Effector memory CD8-positive, alpha-beta T cell (primary cell): ENCODE measurements at regions not wholly inside any gene's neighbourhood (a gene's known extent, or its start where the extent isn't known, plus 50 kb on each side); places are given as distances from the start of the nearest gene placed in this dataset.

ENCODE experiments used
- ATAC-seq: fragments of 150-1000 bp; cut with Tn5 transposase; replicated peaks from 2 replicates; pipeline ENCODE4 v1.10.0; 2021; ENCODE audit warnings: mild to moderate bottlenecking, moderate library complexity
- DNase-seq, 3 experiments: peaks; one replicate each; pipeline ENCODE4 v3.0.0; 2021
- H3K27ac Mint-ChIP-seq, 2 donors: one replicate each; pipeline ENCODE4 v1.8.0; 2022; ENCODE audit warnings: mild to moderate bottlenecking in 2 of 2, mixed read lengths in 2 of 2, moderate library complexity in 2 of 2
- H3K27me3 Mint-ChIP-seq, 2 donors: one replicate each; pipeline ENCODE4 v1.8.0; 2022; ENCODE audit warnings: mixed read lengths in 2 of 2
- H3K36me3 Mint-ChIP-seq: one replicate; pipeline ENCODE4 v1.8.0; 2022; ENCODE audit warnings: mild to moderate bottlenecking, moderate library complexity, mixed read lengths; ENCODE audit not compliant: insufficient read depth
- H3K4me1 Mint-ChIP-seq, 2 donors: one replicate each; pipeline ENCODE4 v1.8.0; 2022; ENCODE audit warnings: low read depth in 2 of 2, mixed read lengths in 2 of 2
- H3K4me3 Mint-ChIP-seq, 2 donors: one replicate each; pipeline ENCODE4 v1.8.0; 2022; ENCODE audit warnings: mild to moderate bottlenecking in 2 of 2, mixed read lengths in 2 of 2, moderate library complexity in 2 of 2
- H3K9me3 Mint-ChIP-seq, 2 donors: one replicate each; pipeline ENCODE4 v1.8.0; 2022; ENCODE audit warnings: mixed read lengths in 2 of 2

DNA sequence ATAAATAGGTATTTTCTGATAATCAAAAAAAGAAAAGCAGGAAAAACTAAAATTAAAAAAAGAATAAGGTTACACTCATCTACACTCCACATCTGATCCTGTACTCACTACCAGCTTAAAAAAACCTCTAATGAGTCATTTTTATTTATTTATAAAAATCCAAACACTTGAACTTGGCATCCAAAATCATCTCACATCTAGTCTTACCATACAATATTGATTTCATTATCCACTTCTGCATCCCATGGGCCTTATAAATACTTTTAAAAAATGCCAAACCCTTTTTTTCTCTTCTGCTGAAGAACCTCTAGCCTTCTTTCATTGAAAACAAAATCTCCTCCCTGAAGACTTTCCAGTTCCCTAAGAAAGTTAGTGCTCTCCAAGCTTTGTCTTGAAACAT is 109.7 kb downstream of the TMTC3 start:
- no peak for DNase-seq
- no peak overlapping the region for H3K4me3 Mint-ChIP-seq
- H3K4me1 Mint-ChIP-seq, result no peaks in the 10 kb centered on the region
- H3K9me3 Mint-ChIP-seq, result no peaks in the 10 kb centered on the region
- no peaks in the 10 kb centered on the region for H3K36me3 Mint-ChIP-seq
- ATAC-seq, result no peak
- no peak overlapping the region for H3K27ac Mint-ChIP-seq
- H3K27me3 Mint-ChIP-seq, result no peaks in the 10 kb centered on the region

DNA sequence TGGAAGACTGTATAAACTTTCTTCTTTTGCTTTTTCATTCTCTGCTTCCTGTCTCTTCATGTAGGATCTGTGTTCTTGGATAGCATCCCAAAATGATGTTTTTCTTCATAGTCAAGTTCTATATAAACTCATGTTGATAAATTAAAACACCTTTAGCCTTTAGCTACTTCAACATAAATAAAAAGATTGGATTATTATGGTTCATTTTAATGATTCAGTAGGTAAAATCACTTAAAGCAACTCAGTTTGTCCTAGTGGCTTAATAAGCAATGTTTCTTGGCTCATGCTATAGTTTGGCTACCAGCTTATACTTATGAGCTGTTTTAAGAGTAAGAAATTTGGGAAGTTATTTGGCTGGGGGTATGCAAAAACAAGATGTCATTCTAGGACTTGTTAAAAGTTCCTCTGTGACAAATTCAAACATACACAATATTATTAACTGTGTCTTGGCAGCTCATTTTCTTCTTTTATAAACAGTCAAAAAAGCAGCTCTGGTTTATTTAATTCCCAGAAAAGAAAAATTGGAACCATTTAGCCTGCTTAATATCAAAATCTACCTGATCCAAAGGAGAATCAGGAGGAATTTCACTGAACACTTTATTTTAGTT is 111.4 kb downstream of the TMTC3 start:
- no peaks in the 10 kb centered on the region for H3K9me3 Mint-ChIP-seq
- no peaks in the 10 kb centered on the region for H3K27me3 Mint-ChIP-seq
- H3K4me1 Mint-ChIP-seq, result no peaks in the 10 kb centered on the region
- ATAC-seq (no peak), DNase-seq (no peak)
- H3K4me3 Mint-ChIP-seq, result no peak overlapping the region
- H3K36me3 Mint-ChIP-seq, result no peaks in the 10 kb centered on the region
- no peak overlapping the region for H3K27ac Mint-ChIP-seq

DNA sequence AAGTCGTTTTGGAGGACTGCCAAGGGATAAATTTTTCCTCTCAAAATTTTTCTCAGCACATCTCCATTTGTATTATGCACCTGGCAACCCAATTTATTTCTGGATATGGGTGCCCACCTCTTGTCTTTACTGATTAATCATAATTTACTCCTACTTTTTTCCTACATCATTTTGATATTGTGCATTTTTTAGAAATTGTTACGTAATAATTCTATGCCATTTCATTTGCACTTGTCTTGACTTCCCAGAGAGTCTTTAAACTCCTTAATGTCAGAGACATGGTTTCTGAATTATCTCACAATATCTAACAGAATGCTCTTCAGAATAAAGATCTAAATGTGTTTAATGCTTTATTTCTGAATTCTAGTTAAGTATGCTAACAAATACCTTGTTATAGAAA is 113.1 kb downstream of the TMTC3 start:
- no peak overlapping the region for H3K4me3 Mint-ChIP-seq
- H3K27me3 Mint-ChIP-seq, result no peaks in the 10 kb centered on the region
- H3K36me3 Mint-ChIP-seq, result no peaks in the 10 kb centered on the region
- no peaks in the 10 kb centered on the region for H3K4me1 Mint-ChIP-seq
- H3K9me3 Mint-ChIP-seq, result no peaks in the 10 kb centered on the region
- H3K27ac Mint-ChIP-seq, result no peak overlapping the region
- no peak for ATAC-seq
- no peak for DNase-seq

DNA sequence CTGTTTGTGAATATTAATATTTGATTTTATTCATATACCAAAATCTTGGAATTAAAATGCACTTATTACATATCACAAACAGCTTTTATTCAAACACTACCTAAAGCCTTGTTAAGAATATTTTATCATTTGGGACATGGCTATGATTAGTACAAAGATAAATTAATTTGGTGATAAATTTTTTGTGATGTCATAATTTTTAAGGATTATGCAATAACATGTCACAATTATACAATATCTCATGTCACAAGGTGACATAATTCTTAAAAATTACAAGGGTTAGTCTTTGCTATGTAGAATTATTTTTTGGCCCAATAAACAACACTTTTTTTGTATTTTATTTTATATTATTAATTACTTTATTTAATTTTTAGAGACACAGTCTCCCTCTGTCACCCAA is 113.7 kb downstream of the TMTC3 start:
- DNase-seq (no peak), ATAC-seq (no peak)
- H3K4me3 Mint-ChIP-seq, result no peak overlapping the region
- H3K9me3 Mint-ChIP-seq, result no peaks in the 10 kb centered on the region
- no peaks in the 10 kb centered on the region for H3K36me3 Mint-ChIP-seq
- no peaks in the 10 kb centered on the region for H3K4me1 Mint-ChIP-seq
- no peaks in the 10 kb centered on the region for H3K27me3 Mint-ChIP-seq
- no peak overlapping the region for H3K27ac Mint-ChIP-seq

DNA sequence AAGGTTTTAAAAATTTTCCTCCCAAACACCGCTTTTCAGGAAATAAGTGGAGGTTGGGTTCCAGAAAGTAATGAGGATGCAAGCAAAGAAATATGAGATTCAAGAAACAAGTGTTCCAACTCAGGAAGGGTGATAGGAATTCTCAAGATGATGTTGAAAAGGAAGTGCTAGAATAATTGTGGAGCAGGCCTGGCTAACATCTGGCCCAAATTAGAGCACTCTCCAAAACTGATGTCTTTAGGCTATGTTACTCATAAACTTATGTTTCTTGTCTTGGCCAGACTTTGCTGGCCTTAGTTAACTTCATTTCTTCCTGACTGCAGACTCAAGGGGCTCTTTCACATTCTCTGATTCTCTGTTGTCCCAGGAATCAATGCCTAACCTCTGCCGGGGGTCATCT is 116.3 kb downstream of the TMTC3 start:
- Mint-ChIP-seq H3K9me3 (no peaks in the 10 kb centered on the region), H3K27me3 (no peaks in the 10 kb centered on the region), H3K27ac (no peak overlapping the region), H3K36me3 (no peaks in the 10 kb centered on the region), H3K4me1 (no peaks in the 10 kb centered on the region), H3K4me3 (no peak overlapping the region)
- DNase-seq, result no peak
- ATAC-seq, result no peak

DNA sequence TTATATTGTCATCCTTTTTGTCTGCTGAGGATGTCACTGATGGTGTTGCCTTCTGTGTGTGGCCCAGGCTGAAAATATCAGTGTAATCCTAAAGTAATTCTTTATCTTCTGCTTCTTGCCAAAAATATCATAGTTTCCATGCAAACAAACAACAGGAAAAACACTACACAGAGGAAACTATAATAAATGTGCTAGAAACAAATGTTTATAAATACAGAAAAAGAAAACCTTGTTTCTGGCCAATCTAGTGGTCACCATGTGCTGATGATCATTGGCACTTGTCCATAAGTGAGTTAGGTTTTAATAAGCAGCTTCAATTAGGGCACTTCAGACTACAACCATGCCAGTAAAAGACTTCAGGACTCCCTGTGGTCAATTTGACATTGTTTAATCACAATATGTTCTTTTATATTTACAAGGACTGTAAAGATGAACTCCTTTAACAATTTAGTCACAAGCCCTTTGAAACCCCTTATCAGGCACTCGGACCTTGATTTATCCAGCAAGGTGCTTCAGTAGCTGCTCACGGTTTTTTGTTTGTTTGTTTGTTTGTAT is 124.8 kb downstream of the TMTC3 start:
- H3K27ac Mint-ChIP-seq, result no peak overlapping the region
- ATAC-seq (no peak), DNase-seq (no peak)
- H3K4me3 Mint-ChIP-seq, result no peak overlapping the region
- no peaks in the 10 kb centered on the region for H3K27me3 Mint-ChIP-seq
- H3K36me3 Mint-ChIP-seq, result no peaks in the 10 kb centered on the region
- no peaks in the 10 kb centered on the region for H3K4me1 Mint-ChIP-seq
- H3K9me3 Mint-ChIP-seq, result no peaks in the 10 kb centered on the region

DNA sequence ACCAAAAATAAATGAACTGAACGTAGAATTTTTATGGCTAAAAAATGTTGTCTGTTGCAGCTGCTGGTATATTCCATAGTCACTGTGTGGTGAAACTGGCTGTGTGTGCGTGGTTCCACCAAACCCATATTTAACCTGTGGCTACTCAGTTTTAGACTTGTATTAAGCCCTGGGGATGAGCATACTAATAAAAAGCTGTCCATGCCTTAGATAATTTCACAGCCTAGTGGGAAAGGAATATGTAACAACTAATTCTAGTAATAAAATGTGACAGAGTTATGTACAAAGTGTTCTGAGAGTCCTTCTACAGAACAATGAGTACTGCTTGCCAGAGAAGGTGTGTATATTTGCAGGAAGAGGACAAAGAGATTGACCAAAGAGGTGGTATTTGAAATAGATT is 125.5 kb downstream of the TMTC3 start:
- no peaks in the 10 kb centered on the region for H3K27me3 Mint-ChIP-seq
- H3K36me3 Mint-ChIP-seq, result no peaks in the 10 kb centered on the region
- H3K4me3 Mint-ChIP-seq, result no peak overlapping the region
- ATAC-seq (no peak), DNase-seq (no peak)
- H3K9me3 Mint-ChIP-seq, result peaks cover 0 to under 1% of the 10 kb centered on the region in 2 donors
- no peak overlapping the region for H3K27ac Mint-ChIP-seq
- H3K4me1 Mint-ChIP-seq, result no peaks in the 10 kb centered on the region

DNA sequence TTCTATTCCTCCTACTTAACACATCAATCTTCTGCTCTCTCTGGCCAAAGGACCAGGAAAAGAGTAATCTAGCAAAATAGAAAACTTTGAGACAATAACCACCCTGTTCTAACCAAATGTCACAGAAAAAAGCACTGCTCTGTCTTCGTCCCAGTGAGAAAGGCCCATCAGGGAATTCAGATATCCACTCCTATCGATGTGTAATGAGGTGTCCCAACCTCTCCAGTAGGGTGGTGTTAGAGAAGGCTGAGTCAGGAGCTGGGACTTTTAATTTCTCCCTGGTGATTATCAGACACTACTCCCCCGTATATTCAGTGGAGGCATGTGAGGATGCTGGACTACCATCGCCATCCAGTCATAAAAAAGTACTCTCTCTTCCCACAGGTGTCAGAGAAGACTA is 130.3 kb downstream of the TMTC3 start:
- no peak overlapping the region for H3K27ac Mint-ChIP-seq
- DNase-seq, result no peak
- H3K9me3 Mint-ChIP-seq, result peaks cover 0 to 8% of the 10 kb centered on the region in 2 donors
- ATAC-seq, result no peak
- H3K27me3 Mint-ChIP-seq, result no peaks in the 10 kb centered on the region
- no peaks in the 10 kb centered on the region for H3K4me1 Mint-ChIP-seq
- no peak overlapping the region for H3K4me3 Mint-ChIP-seq
- no peaks in the 10 kb centered on the region for H3K36me3 Mint-ChIP-seq

DNA sequence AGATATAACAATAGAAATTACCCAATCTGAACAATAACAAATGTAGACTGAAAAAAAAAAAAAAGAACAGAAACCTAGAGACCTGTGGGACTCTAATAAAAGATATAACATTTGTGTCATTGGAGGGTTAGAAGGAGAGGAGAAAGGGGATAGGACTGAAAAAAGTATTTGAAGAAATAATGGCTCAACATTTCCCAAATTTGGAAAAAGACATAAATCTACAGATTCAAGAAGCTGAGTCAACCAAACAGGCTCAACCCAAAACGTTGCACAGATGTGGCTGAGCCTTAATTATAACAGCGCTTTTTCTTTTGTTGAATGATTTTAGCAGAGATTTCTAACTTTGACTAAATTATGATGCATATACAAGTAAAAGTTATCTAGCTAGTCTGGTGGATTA is 131.3 kb downstream of the TMTC3 start:
- H3K27me3 Mint-ChIP-seq, result no peaks in the 10 kb centered on the region
- H3K4me3 Mint-ChIP-seq, result no peak overlapping the region
- no peak overlapping the region for H3K27ac Mint-ChIP-seq
- no peaks in the 10 kb centered on the region for H3K36me3 Mint-ChIP-seq
- no peak for ATAC-seq
- DNase-seq, result no peak
- peaks cover 0 to 8% of the 10 kb centered on the region in 2 donors for H3K9me3 Mint-ChIP-seq
- H3K4me1 Mint-ChIP-seq, result no peaks in the 10 kb centered on the region

DNA sequence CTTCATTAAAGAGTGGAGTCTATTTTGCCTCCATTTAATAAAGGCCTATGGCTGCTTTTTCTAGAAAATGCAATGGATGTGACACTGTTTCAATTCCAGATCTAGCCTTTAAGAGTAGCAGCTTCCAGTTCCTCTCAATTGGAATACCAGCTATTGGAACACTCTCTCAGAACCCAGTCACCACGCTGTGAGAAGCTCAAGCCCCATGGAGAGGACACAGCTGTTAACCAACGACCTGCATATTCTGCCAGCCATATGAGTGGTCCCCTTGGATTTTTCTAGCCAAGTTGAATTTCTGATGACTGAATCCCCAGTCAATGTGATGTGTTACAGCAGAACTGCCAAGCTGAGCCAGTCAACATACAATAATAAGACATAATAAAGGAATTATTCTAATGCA is 131.8 kb downstream of the TMTC3 start:
- DNase-seq (no peak), ATAC-seq (no peak)
- H3K4me3 Mint-ChIP-seq, result no peak overlapping the region
- no peaks in the 10 kb centered on the region for H3K27me3 Mint-ChIP-seq
- peaks cover 0 to 8% of the 10 kb centered on the region in 2 donors for H3K9me3 Mint-ChIP-seq
- H3K36me3 Mint-ChIP-seq, result no peaks in the 10 kb centered on the region
- H3K27ac Mint-ChIP-seq, result no peak overlapping the region
- no peaks in the 10 kb centered on the region for H3K4me1 Mint-ChIP-seq

DNA sequence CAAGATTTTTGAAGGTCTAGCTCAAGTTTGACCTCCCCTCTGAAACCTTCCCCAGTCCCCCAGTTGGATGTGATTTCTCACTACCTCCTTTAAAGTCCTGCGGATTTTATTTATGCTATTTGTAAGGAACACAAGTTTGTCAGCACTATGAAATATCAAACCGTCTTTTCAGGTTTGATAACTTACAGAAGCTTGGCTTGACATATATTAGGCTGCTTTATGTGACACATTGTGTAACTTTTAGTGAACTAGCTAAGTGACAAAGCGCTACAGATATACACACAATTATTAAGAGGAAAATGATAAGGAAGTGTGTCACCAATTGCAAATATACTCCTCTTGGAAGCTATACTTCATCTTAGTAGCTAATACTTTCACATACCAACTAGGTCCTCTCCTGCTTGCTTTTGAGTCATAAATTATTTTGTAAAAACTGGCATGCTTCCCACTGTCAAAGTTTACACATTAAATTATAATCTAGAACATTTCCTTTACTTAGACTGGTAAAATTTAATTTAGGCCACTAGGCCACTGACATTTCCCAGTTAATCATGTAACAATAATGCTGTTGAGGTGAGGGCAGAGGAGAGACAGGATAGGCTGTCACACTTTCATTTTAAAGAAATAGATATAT is 149.5 kb downstream of the TMTC3 start:
- no peak for ATAC-seq

DNA sequence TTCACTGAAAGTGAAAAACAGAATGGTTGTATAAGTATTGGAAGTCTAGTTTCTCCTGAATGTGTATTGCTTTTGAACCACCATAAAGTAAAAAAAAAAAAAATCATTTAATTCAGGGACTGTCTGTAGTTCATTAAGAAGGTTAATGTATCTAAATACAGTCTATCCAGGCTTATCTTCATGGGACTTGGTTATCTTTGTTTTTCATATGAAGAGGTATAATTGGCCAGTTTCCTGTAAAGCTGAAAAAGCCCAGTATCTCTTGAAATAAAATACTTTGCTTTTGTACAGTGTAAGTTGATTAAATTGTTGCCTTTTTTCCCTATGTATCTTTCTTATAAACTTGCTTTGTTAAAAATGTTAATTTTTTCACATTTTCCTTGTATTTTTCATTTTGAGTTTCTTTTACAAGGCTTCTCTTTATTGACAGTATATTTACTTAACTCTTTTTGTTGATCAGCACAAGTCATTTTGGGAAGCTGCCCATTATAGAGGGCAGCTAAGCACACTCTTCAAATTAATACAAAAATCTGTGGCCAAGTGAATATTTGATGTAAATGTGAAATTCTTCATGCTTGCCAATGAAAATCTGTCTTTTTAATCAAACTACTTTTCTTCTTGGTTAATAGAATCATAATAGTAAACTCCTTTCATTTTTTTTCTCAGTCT is 156.0 kb downstream of the TMTC3 start:
- Mint-ChIP-seq H3K4me3 (no peak overlapping the region), H3K4me1 (peaks cover 0 to 4% of the 10 kb centered on the region in 2 donors), H3K27ac (no peak overlapping the region), H3K9me3 (peaks cover 0 to 2% of the 10 kb centered on the region in 2 donors), H3K27me3 (no peaks in the 10 kb centered on the region), H3K36me3 (no peaks in the 10 kb centered on the region)
- no peak for ATAC-seq
- DNase-seq, result no peak

More for the DNA sequence above, 149.5 kb downstream of the TMTC3 start:
- DNase-seq, result no peak
- H3K4me1 Mint-ChIP-seq, result no peaks in the 10 kb centered on the region
- no peaks in the 10 kb centered on the region for H3K36me3 Mint-ChIP-seq
- H3K4me3 Mint-ChIP-seq, result no peak overlapping the region
- no peaks in the 10 kb centered on the region for H3K9me3 Mint-ChIP-seq
- H3K27ac Mint-ChIP-seq, result no peak overlapping the region
- H3K27me3 Mint-ChIP-seq, result no peaks in the 10 kb centered on the region

DNA sequence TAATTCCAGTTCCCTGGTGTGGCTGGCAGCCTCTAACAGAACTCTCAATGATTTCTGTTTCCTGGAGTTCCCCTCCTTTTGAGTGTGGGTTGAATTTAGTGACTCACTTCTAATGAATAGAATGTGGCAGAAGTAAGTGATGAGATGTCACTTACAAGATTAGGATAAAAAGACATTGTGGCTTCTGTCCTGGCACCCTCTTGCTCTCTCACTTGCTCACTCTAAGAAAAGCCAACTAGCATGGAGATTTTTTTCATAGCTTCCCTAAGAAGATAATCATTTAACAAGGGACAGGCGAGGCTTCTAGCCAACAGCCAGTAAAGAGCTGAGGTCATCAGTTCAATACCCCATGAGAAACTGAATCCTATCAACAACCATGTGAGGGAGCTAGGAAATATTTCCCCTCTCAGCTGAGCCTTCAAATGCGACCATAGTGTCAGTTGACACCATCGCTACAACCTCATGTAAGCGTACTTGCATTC is 156.7 kb downstream of the TMTC3 start:
- ATAC-seq (no peak), DNase-seq (no peak)
- H3K27ac Mint-ChIP-seq, result no peak overlapping the region
- no peaks in the 10 kb centered on the region for H3K36me3 Mint-ChIP-seq
- H3K27me3 Mint-ChIP-seq, result no peaks in the 10 kb centered on the region
- peaks cover 0 to 4% of the 10 kb centered on the region in 2 donors for H3K4me1 Mint-ChIP-seq
- peaks cover 0 to 2% of the 10 kb centered on the region in 2 donors for H3K9me3 Mint-ChIP-seq
- no peak overlapping the region for H3K4me3 Mint-ChIP-seq

DNA sequence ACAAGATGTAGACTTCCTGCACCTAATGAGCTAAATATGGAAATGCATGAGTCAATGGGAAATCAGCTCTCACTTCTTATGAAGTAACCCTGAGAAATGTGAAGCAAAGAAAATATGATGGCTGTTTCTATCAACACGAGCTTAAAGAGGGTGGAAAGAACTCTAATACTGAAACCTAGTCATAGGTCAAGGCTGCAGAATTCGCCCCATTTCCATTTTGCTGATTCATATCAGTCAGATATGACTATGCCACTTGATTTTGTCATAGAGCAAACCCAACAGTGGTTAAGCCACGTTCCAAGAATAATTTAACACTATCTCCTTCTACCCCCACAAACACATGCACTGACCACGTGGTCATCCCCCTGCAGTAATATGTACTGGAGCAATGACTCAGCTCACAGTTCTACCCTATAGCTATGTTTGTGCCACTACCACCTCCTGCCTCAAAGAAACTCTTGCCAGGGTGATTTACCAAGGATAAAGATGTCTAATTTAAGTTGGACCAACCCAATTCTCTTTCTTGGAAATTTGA is 157.5 kb downstream of the TMTC3 start:
- no peak for ATAC-seq
- no peaks in the 10 kb centered on the region for H3K36me3 Mint-ChIP-seq
- no peak overlapping the region for H3K27ac Mint-ChIP-seq
- H3K4me3 Mint-ChIP-seq, result no peak overlapping the region
- H3K27me3 Mint-ChIP-seq, result no peaks in the 10 kb centered on the region
- DNase-seq, result no peak
- peaks cover 0 to 2% of the 10 kb centered on the region in 2 donors for H3K9me3 Mint-ChIP-seq
- H3K4me1 Mint-ChIP-seq, result peaks cover 0 to 4% of the 10 kb centered on the region in 2 donors
